GM12878 (cell line): ENCODE measurements at regions not wholly inside any gene's neighbourhood (a gene's known extent, or its start where the extent isn't known, plus 50 kb on each side); places are given as distances from the start of the nearest gene placed in this dataset.

Experiments
- ATAC-seq: fragments of 200-7000 bp; cut with Tn5 transposase; 3 replicates; pipeline ENCODE4 v1.9.1; 2020; ENCODE audit warnings: mild to moderate bottlenecking, moderate library complexity
- BruUV-seq: library from RNA; stranded (reverse); fragments of 400-500 nt; replicated peaks from 2 replicates; lab custom pipeline; 2021; lab: Mats Ljungman, UMichigan
- CTCF ChIA-PET: fragments of 300-600 bp; sonication (Branson Sonifier 250); formaldehyde crosslinking; extraction: SDS; loops from one replicate; lab custom pipeline; 2021; ENCODE audit warnings: inconsistent platforms; lab: Yijun Ruan, JAX
- POLR2A ChIA-PET: fragments of 350-600 bp; formaldehyde crosslinking; extraction: SDS; loops from one replicate; lab custom pipeline; 2021; ENCODE audit warnings: inconsistent platforms; lab: Charles Lee
- RAD21 ChIA-PET: fragments of 300-600 bp; sonication (Branson Sonifier 250); formaldehyde crosslinking; loops from one replicate; lab custom pipeline; 2023; ENCODE audit warnings: antibody characterized with exemption; ENCODE audit not compliant: unreplicated experiment; lab: Charles Lee
- SMC1A ChIA-PET: fragments of 300-600 bp; sonication (Branson Sonifier 250); formaldehyde crosslinking; loops from one replicate; lab custom pipeline; 2023; ENCODE audit not compliant: unreplicated experiment, uncharacterized antibody; lab: Charles Lee
- DNase-seq: peaks from one replicate; pipeline ENCODE4 v3.0.0-alpha.2; 2011; ENCODE audit warnings: low read depth, low spot score
- FAIRE-seq: peaks from 3 replicates; lab custom pipeline; 2011; peaks lifted over from hg19 to GRCh38; lab: Jason Lieb, UNC
- H2AFZ ChIP-seq: 2 replicates; pipeline ENCODE4 v1.6.0; 2011; ENCODE audit warnings: low read depth, low read length, control low read depth; ENCODE audit not compliant: control insufficient read depth
- H3K27ac ChIP-seq: 2 replicates; pipeline ENCODE4 v1.5.1; 2011; ENCODE audit warnings: control low read depth; ENCODE audit not compliant: control insufficient read depth, insufficient read depth
- H3K27me3 ChIP-seq, 2 experiments: replicated peaks in 1 of 2; 2 replicates each; pipeline versions ENCODE4 v1.6.0 to v1.6.1; 2011; ENCODE audit warnings: low read length in 1 of 2; ENCODE audit not compliant: control insufficient read depth in 2 of 2, insufficient read depth in 2 of 2
- H3K36me3 ChIP-seq, 2 experiments: 2 replicates each; pipeline ENCODE4 v1.5.1; 2011; ENCODE audit warnings: low read length in 1 of 2; ENCODE audit not compliant: control insufficient read depth in 2 of 2, insufficient read depth in 2 of 2
- H3K4me1 ChIP-seq: 2 replicates; pipeline ENCODE4 v1.6.1; 2011; ENCODE audit warnings: mild to moderate bottlenecking, low read length, moderate library complexity, mixed read lengths; ENCODE audit not compliant: control insufficient read depth, insufficient read depth
- H3K4me2 ChIP-seq: 2 replicates; pipeline ENCODE4 v1.6.0; 2011; ENCODE audit warnings: control low read depth; ENCODE audit not compliant: control insufficient read depth, insufficient read depth
- H3K4me3 ChIP-seq: fragments of 200-600 bp; sonication (generic); 2 replicates; pipeline ENCODE4 v1.5.1; 2016
- H3K79me2 ChIP-seq: 2 replicates; pipeline ENCODE4 v1.6.0; 2011; ENCODE audit warnings: low read length; ENCODE audit not compliant: control insufficient read depth, insufficient read depth
- H3K9ac ChIP-seq: 2 replicates; pipeline ENCODE4 v1.8.0; 2011; ENCODE audit warnings: low read length, control low read depth, mixed read lengths; ENCODE audit not compliant: control insufficient read depth, insufficient read depth
- H3K9me3 ChIP-seq: replicated peaks from 3 replicates; pipeline ENCODE4 v1.5.1; 2011; ENCODE audit warnings: mild to moderate bottlenecking, low read length; ENCODE audit not compliant: control insufficient read depth, insufficient read depth
- H4K20me1 ChIP-seq: 2 replicates; pipeline ENCODE4 v1.6.0; 2011; ENCODE audit not compliant: control insufficient read depth, insufficient read depth
- HDGF ChIP-seq: fragments of 450-650 bp; IDR thresholded peaks from 2 replicates; pipeline ENCODE4 v1.6.1; 2016; ENCODE audit warnings: antibody characterized with exemption
- MTA3 ChIP-seq: IDR thresholded peaks from 2 replicates; pipeline ENCODE4 v1.6.1; 2012; ENCODE audit warnings: low read length, inconsistent platforms, borderline replicate concordance
- MXI1 ChIP-seq: fragments of 150-350 bp; IDR thresholded peaks from 2 replicates; pipeline ENCODE4 v1.6.1; 2011; ENCODE audit warnings: low read depth, mild to moderate bottlenecking, inconsistent platforms, low read length, improper control_type of control experiment
- PAX5 ChIP-seq: IDR thresholded peaks from 2 replicates; pipeline ENCODE4 v1.6.1; 2011; ENCODE audit warnings: low read depth, low read length, borderline replicate concordance
- POLR2AphosphoS2 ChIP-seq: IDR thresholded peaks from 2 replicates; pipeline ENCODE4 v1.6.1; 2011; ENCODE audit warnings: low read depth, mild to moderate bottlenecking, low read length, improper control_type of control experiment, moderate library complexity
- WGBS: methylation state at CpG from one replicate; pipeline ENCODE4 v1.1.6; 2016; ENCODE audit warnings: low lambda C conversion rate; ENCODE audit not compliant: insufficient replicate concordance, insufficient coverage; ENCODE audit errors: missing lambda C conversion rate; 5-methylcytosine and 5-hydroxymethylcytosine counted together
- in situ Hi-C: fragments of 300-500 bp; cut with MboI; formaldehyde crosslinking; loops from 9 replicates; pipeline ENCODE4 v1.14.3; 2018; ENCODE audit warnings: mixed read lengths
- intact Hi-C: fragments of 100-400 bp; cut with micrococcal nuclease; formaldehyde crosslinking; loops from one replicate; pipeline ENCODE4 v1.14.2; 2022; ENCODE audit not compliant: unreplicated experiment

GRCh38 chr12:107467716-107468115 is 217.9 kb upstream of the PWP1 start:
- Histone ChIP-seq H3K4me1 (peaks cover 3% of the 10 kb centered on the region; the same call in 1 of the 2 replicates), H4K20me1 (no peaks in the 10 kb centered on the region), H3K27ac (no peak overlapping the region), H3K4me3 (no peak overlapping the region), H3K36me3 (no peaks in the 10 kb centered on the region), H3K4me2 (no peak overlapping the region), H3K9ac (no peak overlapping the region), H2AFZ (no peak overlapping the region), H3K27me3 (no peaks in the 10 kb centered on the region; a peak in 2 of 4 replicates), H3K79me2 (no peaks in the 10 kb centered on the region), H3K9me3 (no peaks in the 10 kb centered on the region)
- ChIA-PET RAD21 (no interaction called here), POLR2A (interaction anchor here (0.7 kb wide), 1 partner anchor 336 kb away, joined by 3 read pairs; no protein-coding TSS in a partner anchor), CTCF (interaction anchor here (0.6 kb wide), 1 partner anchor 18 kb away, joined by 3 read pairs; no protein-coding TSS in a partner anchor), SMC1A (no interaction called here)
- no peak for ATAC-seq
- no peak for DNase-seq
- no peak for FAIRE-seq
- in situ Hi-C loops (no loop called here), intact Hi-C loops (no loop called here)
- BruUV-seq: no TSS peak
- WGBS: 56% methylated on average over 6 of the region's 6 CpGs
- no peak for TF ChIP-seq HDGF
- TF ChIP-seq POLR2AphosphoS2: no peak
- TF ChIP-seq PAX5: no peak
- no peak for TF ChIP-seq MXI1

GRCh38 chr12:107468182-107468581 is 217.4 kb upstream of the PWP1 start:
- no peak for DNase-seq
- POLR2A ChIA-PET: interaction anchor here (0.7 kb wide), 1 partner anchor 337 kb away, joined by 3 read pairs; no protein-coding TSS in a partner anchor
- CTCF ChIA-PET: interaction anchor here (0.6 kb wide), 1 partner anchor 19 kb away, joined by 3 read pairs; no protein-coding TSS in a partner anchor
- Histone ChIP-seq H3K9ac (no peak overlapping the region), H3K4me1 (peaks cover 3% of the 10 kb centered on the region; the same call in 1 of the 2 replicates), H3K27me3 (no peaks in the 10 kb centered on the region; a peak in 2 of 4 replicates), H3K9me3 (no peaks in the 10 kb centered on the region), H3K4me3 (no peak overlapping the region), H2AFZ (no peak overlapping the region), H4K20me1 (no peaks in the 10 kb centered on the region), H3K27ac (no peak overlapping the region), H3K4me2 (no peak overlapping the region), H3K79me2 (no peaks in the 10 kb centered on the region), H3K36me3 (no peaks in the 10 kb centered on the region)
- 46% methylated on average over 4 of the region's 4 CpGs for WGBS
- no TSS peak for BruUV-seq
- no peak for FAIRE-seq
- RAD21 ChIA-PET: no interaction called here
- intact Hi-C loops: no loop called here
- SMC1A ChIA-PET: no interaction called here
- in situ Hi-C loops: no loop called here
- TF ChIP-seq MTA3: no peak
- no peak for ATAC-seq
